HG03139 (cell line): ENCODE measurements at regions not wholly inside any gene's neighbourhood (a gene's known extent, or its start where the extent isn't known, plus 50 kb on each side); places are given as distances from the start of the nearest gene placed in this dataset.
"Not testable (repeated sequence)": the region's sequence is repeated elsewhere in the genome, so short reads cannot be mapped to it uniquely, and the experiment has no call there.

Experiments
- ATAC-seq: cut with Tn5 transposase; IDR thresholded peaks from one replicate; pipeline ENCODE4 v1.9.1; 2021; ENCODE audit not compliant: unreplicated experiment

GRCh38 chr9:86997156-86997555 lies 49.9 kb upstream of the GAS1 start:
- ATAC-seq = no peak

- ATAC-seq = no peak
Observed at GRCh38 chr9:86997951-86998350, 50.6 kb upstream of the GAS1 start.

GRCh38 chr9:87002517-87002916 lies 55.2 kb upstream of the GAS1 start:
- ATAC-seq = no peak

DNA sequence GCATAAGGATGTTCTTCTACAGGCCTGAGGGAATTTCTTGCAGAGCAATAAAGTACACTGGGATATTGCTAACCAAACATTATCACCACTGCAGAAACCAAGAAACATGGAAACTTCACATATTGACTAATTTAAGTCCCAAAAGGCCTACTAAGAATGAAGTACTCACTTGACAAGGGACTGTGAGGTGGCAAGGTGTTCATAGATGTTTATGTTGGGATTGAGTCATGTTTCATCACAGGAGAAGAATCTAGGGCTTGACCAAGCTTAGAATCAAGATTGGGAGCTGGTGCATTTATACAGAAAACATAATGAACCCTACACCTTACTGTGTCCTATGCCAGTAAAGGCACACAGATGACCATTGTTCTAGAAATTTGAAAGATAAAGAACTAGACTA lies 56.7 kb upstream of the GAS1 start:
- no peak for ATAC-seq

- ATAC-seq = no peak
Observed at GRCh38 chr9:87006956-87007355, 59.6 kb upstream of the GAS1 start.

GRCh38 chr9:87007711-87008366 lies 60.5 kb upstream of the GAS1 start:
- no peak for ATAC-seq

DNA sequence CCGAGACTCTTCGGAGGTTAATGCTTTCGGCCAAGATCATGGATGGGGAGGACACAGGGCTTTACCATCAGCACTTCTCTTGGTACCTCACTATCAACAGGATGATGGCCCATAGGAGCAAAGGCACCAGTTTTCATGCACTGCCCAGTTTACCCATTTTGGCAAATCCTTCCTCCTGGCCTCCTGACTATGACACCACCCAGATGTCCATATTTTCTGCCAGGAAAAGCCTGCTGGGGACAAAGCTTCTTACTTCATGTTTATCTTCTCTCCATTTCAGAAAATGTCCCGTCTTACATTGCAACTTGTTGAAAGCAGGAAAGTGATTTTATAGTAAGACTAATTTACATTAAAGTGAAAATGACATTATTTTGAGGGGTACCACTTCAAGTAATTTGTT lies 61.4 kb upstream of the GAS1 start:
- no peak for ATAC-seq

GRCh38 chr9:87010626-87011025 lies 63.3 kb upstream of the GAS1 start:
- no peak for ATAC-seq

- no peak for ATAC-seq
Observed at GRCh38 chr9:87011551-87011950, 64.2 kb upstream of the GAS1 start.

DNA sequence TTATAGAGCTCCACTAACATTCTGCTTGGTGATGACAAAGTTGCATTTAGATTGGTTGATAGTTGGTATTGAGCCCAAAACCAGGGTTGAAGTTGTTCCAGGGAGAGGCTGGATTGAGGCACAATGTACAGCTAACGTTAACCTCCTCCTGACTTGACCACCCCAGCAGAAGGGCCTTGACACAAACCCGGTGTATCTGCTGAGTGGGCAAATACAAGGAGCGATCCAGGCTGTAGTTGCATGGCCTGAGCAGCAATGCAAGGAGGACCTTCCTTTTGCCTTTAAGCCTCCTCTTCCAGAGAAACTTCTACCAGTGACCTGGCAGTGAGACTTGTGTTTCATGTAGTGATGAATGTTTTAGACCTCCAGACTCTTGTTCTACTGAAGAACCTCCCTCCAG lies 66.2 kb upstream of the GAS1 start:
- no peak for ATAC-seq

DNA sequence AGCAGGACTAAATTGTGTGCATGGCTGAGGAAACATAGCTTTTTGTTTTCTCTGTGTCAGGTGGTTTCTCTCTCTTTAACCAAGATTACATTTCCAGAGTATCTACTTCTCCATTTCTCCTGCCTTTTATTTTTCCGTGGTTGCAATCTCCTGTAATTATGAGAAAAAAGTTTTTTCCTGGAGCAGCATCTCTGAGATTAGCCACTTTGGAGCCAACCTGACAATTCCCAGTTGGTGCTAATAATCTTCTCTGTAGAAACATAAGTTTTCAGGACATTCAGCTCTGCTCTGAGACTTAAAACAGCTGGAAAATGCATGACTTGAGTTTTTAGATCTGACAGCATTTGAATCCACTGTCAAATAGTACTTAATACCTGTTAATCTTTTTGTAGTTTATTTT lies 67.1 kb upstream of the GAS1 start:
- ATAC-seq = no peak

DNA sequence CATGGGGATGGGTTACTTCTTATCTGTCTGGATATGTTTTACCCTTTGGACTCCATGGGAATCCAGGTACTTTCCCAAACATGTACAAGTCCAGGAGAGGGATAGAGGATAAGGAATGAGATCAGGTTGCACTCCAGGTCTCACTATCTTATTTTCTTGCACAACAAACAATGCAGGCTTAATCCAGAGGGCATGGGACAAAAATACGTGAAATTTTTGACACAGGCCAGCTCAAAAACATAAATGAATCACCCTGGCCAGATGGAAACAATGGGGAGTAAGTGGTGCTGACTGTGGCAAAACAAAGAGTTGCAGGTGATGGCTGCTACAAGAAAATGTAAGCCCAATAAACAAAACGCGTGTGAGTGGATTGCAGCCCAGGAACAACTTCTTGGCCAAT lies 69.4 kb upstream of the GAS1 start:
- no peak for ATAC-seq

DNA sequence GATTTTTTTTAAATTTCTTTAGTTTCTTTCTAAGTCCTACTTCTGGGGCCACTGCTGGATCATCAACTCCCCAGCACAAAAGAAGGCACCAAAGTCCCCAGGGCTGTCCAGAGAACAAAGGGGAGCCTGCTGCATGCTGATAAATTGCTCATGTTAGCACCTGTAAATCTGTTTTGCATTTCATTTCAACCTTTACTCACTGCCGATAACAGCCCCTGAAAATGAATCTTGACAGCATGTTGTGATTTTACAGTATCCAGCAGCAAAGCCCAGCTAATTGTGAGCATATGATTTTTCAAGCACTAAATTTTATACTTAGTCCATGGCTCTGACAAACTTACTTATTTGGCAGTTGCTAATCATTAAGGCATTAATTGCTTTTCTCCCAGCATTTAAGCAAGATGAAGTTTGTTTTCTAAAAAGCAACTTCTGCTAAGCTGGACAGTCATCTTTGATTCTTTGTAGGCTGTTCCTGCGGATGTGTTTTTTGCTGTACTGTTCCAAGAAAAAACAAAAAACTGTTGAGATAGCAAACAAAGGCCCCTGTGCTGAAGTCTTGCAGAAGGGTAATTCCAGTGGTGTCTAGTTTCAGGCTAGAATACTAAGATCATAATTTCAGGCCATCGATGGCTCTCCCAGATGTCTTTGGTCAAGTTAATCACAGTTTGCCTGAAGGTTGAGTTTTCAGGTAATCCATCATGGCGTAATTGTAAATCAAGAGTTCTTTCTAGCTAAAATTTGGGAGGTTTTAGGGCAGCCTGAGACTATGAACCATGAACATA lies 73.1 kb upstream of the GAS1 start:
- ATAC-seq = no peak

DNA sequence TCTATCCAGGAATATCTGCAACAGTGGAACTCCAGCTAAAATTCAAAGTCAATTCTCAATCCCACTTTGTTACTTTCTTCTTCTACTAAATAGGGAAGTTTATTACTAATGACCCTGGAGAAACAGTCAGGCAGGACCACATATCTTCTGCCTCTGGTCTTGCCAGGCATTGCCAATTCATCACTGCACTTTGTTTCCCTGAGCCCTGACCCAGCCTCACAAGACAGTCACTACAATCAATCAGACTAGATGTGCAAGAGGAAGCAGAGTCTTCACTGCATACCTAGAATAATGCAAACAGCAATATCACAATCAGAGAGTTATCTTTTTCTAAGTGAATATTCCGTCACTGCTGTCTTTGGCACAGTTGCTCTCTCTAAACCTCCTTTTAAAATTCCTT lies 74.9 kb upstream of the GAS1 start:
- no peak for ATAC-seq

- ATAC-seq = no peak
Observed at GRCh38 chr9:87026204-87026603, 78.9 kb upstream of the GAS1 start.

DNA sequence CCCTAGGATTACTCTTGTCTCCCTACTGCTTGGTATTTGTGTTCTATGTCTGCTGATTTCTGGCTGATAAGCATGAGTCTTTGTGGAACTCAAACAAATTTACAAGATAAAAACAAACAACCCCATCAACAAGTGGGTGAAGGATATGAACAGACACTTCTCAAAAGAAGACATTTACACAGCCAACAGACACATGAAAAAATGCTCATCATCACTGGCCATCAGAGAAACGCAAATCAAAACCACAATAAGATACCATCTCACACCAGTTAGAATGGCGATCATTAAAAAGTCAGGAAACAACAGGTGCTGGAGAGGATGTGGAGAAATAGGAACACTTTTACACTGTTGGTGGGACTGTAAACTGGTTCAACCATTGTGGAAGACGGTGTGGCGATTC lies 81.5 kb upstream of the GAS1 start:
- not testable (repeated sequence) for ATAC-seq

DNA sequence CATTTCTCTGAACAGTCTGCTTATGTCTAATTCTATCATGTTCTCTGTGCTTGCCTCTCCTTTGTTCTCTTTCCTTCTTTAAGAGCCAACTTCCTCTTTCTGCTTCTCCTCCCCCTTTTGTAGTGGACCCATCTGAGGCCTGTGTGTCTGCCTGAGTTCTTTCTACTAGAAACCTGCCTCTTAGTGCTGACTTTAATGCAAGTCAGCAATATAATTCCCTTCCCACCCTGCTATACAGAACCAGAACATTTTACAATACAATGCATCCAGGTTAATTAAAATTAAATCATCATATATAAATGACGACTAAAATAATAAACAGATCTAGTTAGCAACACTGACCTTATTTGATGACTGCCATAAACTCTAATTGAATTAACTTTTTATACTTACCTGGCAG lies 82.6 kb upstream of the GAS1 start:
- no peak for ATAC-seq

DNA sequence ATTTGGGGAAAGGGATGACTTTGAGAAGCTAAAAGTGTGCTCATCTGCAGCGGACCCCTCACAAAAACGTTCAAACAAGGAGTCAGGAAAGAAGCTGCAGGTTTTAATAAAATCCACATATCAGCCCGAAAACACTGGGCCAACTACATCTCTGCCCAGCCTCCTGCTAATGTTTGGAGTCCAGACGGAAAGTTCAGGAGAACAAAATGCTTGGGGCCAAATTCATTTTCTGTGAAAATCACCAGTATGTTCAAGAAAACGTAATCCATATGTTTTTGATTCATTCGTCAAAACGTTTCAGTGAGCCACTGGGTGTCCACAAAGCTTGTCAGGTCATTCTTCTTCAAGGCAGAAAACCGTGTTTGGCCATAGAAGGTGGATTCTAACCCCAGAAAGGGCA lies 87.5 kb upstream of the GAS1 start:
- no peak for ATAC-seq

GRCh38 chr9:87035879-87036278 lies 88.6 kb upstream of the GAS1 start:
- no peak for ATAC-seq

GRCh38 chr9:87036506-87036905 lies 89.2 kb upstream of the GAS1 start:
- ATAC-seq = no peak

GRCh38 chr9:87039809-87040392 lies 92.6 kb upstream of the GAS1 start:
- no peak for ATAC-seq

- ATAC-seq = no peak
Observed at GRCh38 chr9:87040410-87041009, 93.2 kb upstream of the GAS1 start.
